HG02759 (cell line): ENCODE measurements at regions not wholly inside any gene's neighbourhood (a gene's known extent, or its start where the extent isn't known, plus 50 kb on each side); places are given as distances from the start of the nearest gene placed in this dataset.

ENCODE experiments used
- ATAC-seq: cut with Tn5 transposase; IDR thresholded peaks from one replicate; pipeline ENCODE4 v1.9.1; 2021; ENCODE audit warnings: mild to moderate bottlenecking, moderate library complexity; ENCODE audit not compliant: unreplicated experiment

DNA sequence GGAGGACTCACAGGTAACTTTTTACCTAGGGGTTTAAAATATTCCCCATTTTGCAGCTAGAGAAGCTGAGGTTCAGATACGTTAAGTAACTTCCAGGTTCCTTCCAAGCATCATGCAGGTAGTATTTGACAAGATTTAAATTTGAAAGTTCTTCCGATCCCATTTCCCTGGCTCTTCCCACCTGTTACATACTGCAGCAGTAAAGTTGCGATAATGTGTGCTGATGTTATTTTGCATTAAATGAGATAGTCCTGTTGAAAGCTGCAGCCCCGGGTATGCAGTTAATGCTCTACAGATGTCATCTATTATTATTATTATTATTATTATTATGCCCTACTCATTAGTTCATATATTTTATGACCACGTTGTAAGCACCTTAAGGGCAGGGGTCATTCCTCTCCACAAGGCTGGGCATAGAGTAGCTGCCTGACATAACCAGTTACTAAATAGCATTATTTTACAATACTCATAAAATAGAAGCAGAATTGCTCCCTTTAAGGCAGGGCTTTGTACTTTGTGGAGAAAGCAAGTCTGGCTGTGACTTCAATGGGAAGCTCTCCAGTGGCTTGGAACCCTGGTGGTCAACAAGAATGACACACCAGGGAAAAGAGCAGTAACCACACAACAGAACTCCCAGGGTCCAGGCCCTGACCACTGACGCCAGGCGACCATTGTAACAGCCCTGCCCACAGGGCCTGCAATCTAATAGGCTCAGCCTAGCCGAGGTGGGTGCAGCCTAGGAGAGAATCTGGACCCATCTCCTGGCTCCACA, 90.8 kb upstream of the CALM2 start:
- ATAC-seq = no peak

DNA sequence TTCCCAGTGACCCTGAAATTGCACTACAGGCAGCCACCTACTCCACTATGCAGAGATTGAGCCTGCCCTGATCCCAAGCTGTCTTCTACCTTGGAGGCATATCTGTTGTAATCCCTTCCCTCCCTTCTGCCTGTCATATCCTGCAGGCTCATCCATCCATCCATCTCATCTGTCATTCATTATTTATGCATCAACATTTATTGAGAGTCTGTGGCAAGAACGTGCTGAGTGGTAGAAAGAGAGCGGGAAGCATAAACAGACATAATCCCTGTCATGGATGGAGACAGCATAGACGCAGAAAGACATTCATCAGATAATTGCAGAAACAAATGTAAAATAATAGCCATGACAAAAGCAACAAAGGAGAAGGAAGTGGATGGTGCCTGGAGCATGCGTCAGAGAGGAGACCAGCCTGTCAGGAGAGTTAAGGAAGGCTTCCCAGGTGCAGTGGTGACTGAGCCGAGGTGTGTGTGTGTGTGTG, 89.5 kb upstream of the CALM2 start:
- no peak for ATAC-seq

DNA sequence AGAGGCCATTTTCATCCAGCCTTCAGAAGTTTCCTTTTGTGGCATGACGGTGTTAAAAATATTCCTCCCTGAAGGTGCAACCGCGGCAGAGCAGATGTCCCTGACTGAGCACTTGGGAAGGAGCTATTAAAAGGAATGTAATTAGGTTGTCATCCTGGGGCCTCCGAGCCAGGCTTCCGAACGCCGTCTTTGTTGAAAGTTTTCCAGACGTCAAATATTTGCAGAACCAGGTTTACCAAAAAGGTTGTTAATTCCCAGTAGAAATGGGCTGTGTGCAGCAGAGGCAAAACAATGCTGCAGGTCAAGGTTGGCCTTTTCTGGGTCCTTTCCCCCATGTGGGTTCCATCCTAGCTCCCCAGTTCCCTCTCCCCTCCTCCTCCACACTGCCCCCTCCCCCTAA, 88.8 kb upstream of the CALM2 start:
- ATAC-seq = no peak

DNA sequence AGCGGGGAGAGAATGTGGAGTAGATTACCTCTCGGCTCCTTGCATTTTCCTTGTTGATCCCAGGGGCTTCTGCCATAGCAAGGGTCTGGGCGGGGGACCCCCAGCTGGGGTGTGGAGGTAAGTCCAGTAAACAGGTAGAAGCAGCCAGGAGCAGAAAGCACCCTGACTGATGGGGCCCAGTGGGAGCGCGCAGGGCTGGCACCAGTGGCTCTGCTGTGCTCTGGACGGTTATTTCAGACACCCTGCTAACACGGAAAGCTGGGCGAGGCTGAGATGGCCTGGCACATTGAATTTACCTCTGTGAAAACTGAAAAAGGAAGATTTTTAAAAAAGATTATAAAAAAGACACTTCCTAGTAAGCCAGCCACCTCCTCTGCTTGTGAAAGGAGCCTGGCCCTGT, 88.4 kb upstream of the CALM2 start:
- no peak for ATAC-seq

DNA sequence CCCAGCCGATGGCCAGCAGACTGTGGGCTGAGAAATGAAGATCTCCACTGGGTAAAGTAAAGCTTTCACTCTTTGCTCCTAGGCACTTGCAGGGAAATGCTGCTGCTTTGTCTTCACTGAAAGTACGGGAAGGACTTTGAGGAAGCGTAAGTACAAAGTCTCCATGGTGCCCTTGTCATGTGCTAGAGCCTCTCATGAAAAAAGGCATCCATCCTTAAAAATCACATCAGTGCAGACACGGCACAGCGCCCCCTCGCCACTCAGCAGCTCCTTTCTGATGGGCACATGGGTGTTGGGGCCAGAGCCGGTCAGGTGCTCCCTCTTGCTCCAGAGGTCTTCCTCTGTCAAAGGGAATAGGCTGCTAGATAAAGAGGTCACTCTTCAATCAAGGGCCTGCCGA, 87.8 kb upstream of the CALM2 start:
- ATAC-seq = no peak

DNA sequence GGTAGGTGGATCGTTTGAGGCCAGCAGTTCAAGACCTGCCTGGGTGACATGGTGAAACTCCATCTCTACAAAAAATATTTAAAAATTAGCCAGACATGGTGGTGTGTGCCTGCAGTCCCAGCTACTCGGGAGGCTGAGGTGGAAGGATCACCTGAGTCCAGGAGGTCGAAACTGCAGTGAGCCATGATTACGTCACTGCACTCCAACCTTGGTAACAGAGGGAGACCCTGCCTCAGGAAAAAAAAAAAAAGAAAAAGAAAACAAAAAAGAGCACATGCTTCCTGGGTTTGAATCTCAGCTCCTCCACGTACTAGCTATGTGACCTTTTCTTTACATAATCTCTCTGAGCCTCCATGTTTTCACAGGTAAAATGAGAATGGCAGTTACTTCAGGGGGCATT, 86.3 kb upstream of the CALM2 start:
- no peak for ATAC-seq

DNA sequence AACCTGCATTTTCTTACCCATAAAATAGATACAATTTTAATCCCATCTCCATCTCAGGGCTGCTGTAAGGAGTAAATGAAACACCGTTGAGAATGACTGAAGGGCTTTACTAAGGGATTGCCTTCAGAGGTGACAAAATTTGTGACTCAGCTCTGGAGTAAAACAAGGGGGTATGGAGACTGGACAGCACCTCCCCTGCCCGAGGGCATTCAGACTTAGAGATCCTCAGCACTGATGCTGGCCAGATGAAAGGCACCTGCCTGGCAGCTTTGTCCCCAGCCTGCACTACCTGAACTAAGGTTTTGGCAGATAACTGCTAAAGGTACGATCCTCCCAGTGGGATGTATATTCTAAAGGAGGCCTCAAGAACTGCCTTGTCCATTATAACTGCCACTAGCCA, 84.7 kb upstream of the CALM2 start:
- no peak for ATAC-seq

DNA sequence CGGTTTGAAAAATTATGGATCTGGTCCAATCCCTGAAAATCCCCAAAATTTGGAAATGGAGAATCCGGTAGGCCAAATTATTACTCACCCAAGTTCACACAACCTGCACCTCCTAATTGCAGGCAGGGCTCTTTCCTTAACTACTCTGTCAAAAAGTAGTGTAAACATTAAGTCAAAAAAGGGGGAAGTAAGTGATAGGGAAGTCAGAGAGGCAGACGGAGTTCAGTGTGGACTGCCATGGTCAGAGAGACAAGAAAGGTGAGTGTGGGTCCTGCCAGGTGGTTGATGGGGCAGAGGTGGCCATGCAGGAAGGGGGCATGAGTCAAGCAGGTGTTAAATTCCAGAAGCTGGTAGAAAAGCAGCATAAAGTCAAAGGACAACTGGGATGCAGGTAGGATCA, 83.5 kb upstream of the CALM2 start:
- no peak for ATAC-seq

DNA sequence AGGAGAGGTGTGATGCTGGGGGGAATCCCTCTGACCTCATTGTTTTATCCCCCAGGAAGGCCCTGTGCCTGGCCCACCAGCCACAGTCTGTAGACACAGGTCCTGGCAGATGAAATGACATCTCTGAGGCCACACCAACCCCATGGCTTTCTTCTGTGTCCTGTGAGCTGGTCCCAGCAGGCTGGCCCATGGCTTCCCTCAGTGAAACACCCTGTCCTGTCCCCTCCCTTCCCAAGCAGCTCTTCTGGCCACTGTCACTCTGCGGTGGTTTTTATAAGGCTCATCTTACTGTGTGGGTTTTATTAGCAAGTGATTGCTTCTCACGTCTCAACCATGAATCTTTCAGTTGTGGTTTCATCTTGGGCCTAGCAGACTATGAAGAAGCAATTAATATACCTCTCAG, 81.6 kb upstream of the CALM2 start:
- no peak for ATAC-seq

DNA sequence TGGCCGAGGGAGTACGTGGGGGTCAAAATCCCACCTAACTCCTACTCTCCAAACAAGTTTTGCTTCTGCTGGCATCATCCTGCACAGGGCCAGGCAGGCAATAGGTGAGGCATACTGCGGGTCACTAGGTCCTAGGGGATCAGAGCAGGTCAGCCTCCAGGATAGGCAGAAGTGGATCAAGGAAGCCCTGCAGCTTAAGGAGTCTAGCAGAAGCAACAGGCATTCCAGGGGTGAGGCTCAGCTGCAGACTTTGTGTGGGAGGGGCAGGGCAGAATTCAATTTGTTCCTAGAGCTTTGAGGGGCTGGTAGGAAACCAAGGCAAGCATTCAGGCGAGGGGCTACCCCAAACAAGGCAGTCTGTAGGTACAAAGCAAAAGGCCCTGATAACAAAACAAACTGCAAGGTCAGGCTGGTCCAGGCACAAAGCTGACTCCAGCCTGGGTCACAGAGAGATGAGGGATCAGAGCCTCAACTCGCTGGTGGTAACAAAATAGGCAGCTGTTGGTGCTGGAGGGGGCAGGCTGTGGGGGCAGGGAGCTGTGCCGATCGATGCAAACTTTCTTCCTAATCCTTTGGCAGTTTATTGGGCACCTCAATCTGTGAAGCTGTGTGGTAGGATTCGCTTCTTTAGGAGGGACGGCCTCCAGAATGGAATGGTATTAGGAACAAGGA, 80.2 kb upstream of the CALM2 start:
- ATAC-seq = no peak

DNA sequence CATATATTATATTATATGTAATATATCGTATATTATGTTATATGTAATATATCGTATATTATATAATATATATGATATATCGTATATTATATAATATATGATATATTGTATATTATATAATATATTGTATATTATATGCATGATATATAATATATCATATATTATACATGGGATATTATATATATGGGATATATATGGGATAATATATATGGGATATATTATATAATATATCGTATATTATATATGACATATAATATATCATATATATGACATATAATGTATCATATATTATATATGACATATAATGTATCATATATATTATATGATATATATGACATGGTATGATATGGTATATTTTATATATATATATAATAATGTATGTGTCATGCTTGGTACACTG, 79.5 kb upstream of the CALM2 start:
- ATAC-seq = no peak

DNA sequence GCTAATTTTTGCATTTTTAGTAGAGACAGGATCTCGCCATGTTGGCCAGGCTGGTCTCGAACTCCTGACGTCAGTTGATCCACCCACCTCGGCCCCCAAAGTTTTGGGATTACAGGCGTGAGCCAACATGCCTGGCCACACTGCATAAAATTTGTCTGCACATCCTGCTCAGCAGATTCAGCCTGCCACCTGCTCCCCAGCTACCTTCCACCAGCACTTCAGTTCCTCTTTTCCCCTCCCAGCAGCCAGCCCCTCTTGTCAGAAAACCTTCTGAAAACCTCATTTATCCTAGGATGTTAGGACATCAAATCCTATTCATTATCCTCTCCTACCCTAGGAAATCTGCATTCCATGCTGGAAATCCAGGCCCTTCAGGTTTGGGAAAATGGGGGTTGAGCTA, 78.2 kb upstream of the CALM2 start:
- no peak for ATAC-seq

DNA sequence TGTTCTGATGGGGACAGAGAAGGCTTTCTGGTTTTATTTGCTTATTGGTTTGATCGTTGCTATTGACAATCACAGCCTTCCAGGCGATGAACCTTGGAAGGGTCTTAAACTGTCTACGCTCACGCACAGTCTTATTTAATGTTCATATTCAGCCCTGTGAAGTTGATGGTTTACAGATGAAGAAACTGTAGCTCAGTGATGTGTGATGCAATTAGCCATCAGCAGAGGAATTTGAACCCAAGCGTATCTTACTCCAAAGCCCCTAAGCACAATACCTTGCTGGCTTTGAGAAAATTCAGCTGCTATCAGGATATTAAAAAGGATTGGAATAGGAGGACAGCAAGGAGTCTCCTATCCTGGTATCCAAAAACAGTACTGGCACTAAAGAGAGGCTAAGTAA, 77.1 kb upstream of the CALM2 start:
- ATAC-seq = no peak

DNA sequence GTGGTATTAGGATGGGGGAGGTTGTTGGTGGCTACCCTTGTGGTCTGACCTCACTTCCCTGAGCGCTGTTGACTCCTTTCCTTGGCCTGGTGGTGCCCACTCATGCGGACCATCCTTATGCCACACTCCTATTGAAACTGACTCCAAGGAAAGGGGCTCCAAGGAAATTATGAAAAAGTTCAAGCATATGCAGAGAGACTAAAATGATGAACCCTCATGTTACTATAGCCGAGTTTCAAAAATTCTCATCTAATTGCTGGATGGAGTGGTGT, 75.0 kb upstream of the CALM2 start:
- ATAC-seq = no peak

DNA sequence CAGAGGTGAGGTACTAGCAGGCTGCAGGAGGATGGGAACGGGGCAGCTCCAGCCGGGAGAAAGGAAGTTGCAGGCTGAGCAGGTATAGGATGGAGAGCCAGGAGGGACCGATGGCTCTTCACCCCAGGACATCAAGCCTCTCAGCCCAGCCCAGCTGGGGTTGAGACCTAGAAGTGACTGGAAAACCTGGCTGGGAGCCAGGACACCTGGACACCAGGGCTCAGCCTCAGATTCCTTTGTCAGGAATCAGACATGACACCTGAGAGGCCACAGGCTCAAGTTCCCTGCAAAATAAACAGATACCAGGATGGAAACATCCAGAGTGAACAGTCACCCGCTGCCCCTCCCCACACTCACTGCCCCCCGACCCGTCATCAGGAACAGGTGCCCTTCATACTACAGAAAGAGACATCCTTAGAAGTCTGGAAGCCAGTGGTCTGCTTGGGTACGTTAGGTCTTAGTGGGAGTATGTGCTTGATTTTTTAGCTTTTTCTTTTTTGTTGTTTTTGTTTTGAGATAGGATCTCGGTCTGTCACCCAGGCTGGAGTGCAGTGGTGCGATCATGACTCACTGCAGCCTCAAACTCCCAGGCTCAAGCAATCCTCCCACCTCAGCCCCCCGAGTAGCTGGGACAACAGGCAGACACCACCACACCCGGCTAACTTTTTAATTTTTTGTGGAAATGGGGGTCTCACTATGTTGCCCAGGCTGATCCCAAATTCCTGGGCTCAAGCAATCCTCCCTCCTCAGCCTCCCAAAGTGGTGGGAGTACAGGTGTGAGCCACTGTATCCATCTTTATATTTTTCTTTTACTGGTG, 74.5 kb upstream of the CALM2 start:
- ATAC-seq = no peak

DNA sequence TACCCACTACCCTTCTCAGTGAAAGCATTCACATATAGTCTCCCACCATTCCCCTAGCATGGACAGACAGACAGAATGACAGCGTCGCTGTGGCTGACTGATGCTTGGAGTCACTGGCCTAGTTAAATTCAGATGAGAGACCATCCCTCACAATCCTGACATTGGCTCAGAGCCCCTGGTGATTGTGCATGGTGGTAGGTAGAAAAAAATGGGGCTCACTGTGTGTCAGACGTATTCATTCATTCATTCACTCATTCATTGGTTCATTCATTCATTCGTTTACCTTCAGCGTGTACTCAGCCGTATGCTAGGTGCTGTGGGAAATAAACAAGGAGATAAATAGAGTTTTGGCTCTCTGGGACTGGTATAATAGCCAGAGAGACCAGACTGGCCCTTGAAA, 73.6 kb upstream of the CALM2 start:
- no peak for ATAC-seq

DNA sequence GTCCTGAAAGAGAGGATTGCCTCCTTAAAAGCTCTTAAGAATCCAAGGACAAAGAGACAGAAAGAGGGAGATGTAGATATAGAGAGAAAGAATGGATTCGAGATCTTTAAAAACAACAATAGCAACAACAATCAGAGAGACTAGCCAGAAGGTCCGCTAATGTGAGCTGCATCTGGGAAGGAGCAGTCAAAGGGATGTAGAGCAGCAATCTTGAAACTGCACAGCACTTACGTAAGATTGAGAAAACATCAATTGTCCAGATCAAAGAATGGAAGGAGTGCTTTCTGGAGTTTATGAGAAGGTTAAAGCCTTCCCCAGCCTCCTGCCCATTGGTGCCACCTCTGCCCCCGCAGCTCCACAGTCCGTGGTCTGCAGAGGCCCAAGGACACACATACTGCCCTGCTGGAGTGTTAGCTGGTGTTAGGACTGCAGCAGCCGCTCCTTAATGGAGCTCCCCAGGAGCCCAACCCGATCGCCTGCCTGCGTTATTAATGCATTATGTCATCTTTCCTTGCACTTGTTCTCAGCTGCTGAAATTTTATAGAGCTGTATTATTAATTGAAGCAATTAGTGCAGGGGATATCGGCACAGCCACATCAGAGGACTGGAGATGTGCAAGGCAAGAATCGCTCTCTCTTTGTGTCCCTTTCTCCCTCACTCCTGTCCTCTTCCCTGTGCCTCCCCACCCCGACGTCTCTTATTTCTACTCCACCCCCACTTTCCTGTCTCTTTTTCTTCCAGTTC, 73.0 kb upstream of the CALM2 start:
- ATAC-seq = no peak

DNA sequence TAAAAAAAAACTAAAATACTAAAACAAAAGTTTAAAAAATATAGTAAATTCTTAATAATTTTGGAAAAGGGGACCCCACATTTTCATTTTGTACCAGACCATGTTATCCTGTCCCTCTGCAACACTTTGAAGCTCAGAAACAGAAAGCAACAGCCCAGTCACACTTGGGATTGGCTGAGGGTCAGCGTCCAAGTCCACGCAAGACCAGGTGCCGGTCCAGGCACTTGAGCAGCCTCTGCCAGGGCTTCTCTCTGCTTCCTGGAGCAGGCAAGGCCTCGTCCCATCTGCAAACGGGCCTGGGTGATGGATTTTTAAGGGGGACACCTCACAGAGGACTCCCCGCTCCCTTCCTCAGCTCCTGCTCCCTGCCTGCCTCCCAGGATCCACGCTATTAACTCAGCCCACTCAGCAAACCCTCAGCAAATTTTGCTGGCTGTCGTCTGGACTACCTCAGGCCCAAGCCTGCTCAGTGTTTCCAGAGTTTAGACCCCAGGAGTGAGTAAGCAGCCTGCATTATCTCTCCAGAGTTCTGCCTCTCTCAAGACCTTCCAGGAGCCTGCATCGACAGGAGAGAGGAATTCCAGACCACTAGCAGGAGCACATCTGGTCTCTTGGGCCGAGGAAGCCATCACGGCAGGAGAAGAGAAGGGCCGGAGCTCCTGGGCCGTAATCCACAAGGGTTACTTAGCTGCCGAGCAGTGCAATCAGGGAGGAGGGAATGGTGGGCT, 67.4 kb upstream of the CALM2 start:
- ATAC-seq = no peak

DNA sequence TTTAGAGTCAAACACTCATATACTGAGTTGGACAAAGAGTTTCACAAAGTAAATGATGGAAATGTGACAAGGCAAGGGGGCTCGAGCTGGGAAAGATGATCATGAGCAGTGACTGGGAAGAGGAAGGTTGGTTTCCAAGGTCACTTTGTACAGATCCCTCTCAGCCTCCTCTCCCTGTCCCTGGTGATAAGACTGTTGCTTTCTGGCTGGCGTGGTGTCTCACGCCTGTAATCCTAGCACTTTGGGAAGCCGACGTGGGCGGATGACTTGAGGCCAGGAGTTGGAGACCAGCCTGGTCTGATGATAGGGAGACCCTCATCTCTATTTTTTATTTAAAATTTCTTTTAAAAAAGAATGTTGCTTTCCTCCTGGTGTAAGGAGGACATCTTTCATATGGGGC, 65.4 kb upstream of the CALM2 start:
- no peak for ATAC-seq

DNA sequence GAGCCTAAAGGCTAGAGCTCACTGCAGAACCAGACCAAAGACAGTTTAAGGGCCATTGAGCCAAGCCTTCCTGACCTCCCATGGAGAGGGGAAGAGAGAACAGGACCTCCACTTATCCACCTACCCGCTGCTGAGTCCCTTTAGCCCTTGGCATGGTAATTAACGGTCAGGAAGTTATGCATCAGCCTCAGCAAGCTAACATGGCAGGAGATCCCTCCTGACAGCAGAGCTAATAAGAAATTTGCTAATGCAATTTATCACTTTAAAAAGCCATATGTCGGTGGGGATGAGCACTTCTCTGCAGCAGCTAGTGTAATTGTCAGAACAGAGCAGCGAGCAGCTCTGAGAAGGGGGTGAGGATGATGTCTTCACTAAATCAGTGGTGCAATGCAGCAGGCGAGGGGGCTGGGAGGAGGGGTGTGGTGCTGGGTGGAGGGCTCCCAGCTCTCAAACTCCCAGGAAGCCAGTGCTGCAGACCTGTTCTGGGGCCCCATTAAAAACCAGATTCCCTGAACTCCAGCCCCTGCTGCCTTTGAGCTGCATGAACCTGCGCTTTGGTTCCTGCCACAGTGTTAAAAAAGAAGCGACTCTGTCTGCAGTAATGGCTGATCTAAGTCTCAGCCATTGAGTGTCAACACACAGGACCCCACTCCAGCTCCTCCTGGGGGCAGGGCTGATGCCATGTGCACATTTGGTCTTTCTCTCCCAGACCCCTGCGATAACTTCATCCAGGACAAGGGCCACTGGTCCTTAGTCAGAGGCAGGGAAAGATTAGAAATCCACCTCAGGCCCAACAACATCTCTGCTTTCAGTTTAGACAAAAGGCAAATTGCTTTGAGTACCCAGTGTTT, 63.0 kb upstream of the CALM2 start:
- no peak for ATAC-seq
